GM20000 (cell line): ENCODE measurements at regions not wholly inside any gene's neighbourhood (a gene's known extent, or its start where the extent isn't known, plus 50 kb on each side); places are given as distances from the start of the nearest gene placed in this dataset.

Experiments
- DNase-seq: peaks from one replicate; pipeline ENCODE4 v3.0.0; 2012; ENCODE audit warnings: low spot score
- CTCF ChIP-seq: IDR thresholded peaks from 2 replicates; pipeline ENCODE4 v1.5.1; 2012; ENCODE audit warnings: mild to moderate bottlenecking, control low read depth; ENCODE audit errors: extremely low read depth, missing control alignments

GRCh38 chr15:97115761-97116070, 785.2 kb downstream of the NR2F2 start:
- no peak for TF ChIP-seq CTCF

GRCh38 chr15:97124790-97125189, 794.3 kb downstream of the NR2F2 start:
- no peak for TF ChIP-seq CTCF

More at GRCh38 chr15:97115761-97116070, 785.2 kb downstream of the NR2F2 start:
- DNase-seq = no peak

GRCh38 chr15:97126553-97127233, 796.2 kb downstream of the NR2F2 start:
- TF ChIP-seq CTCF = no peak
- no peak for DNase-seq

More at GRCh38 chr15:97124790-97125189, 794.3 kb downstream of the NR2F2 start:
- no peak for DNase-seq

- DNase-seq = no peak
- TF ChIP-seq CTCF = no peak
Observed at GRCh38 chr15:97129674-97130073, 799.2 kb downstream of the NR2F2 start.

GRCh38 chr15:97140216-97140615, 809.7 kb downstream of the NR2F2 start:
- DNase-seq = no peak
- TF ChIP-seq CTCF = no peak

- DNase-seq = no peak
- no peak for TF ChIP-seq CTCF
Observed at GRCh38 chr15:97141360-97141759, 810.9 kb downstream of the NR2F2 start.

- DNase-seq = no peak
- TF ChIP-seq CTCF = no peak
Observed at GRCh38 chr15:97141871-97142270, 811.4 kb downstream of the NR2F2 start.
